Fibroblast of peridontal ligament (primary cell): ENCODE measurements at regions not wholly inside any gene's neighbourhood (a gene's known extent, or its start where the extent isn't known, plus 50 kb on each side); places are given as distances from the start of the nearest gene placed in this dataset.
"Not testable (repeated sequence)": the region's sequence is repeated elsewhere in the genome, so short reads cannot be mapped to it uniquely, and the experiment has no call there.

Experiments
- DNase-seq: peaks from one replicate; pipeline ENCODE4 v3.0.0-alpha.2; 2010; ENCODE audit errors: extremely low read depth

GRCh38 chr5:124796495-124796894, 50.1 kb upstream of the ZNF608 start:
- DNase-seq: no peak

- no peak for DNase-seq
Measured at GRCh38 chr5:124797665-124798087, 51.2 kb upstream of the ZNF608 start.

GRCh38 chr5:124798890-124799289, 52.5 kb upstream of the ZNF608 start:
- no peak for DNase-seq

GRCh38 chr5:124801551-124801950, 55.1 kb upstream of the ZNF608 start:
- no peak for DNase-seq

- DNase-seq: no peak
Measured at GRCh38 chr5:124803617-124804323, 57.3 kb upstream of the ZNF608 start.

GRCh38 chr5:124806026-124806372, 59.6 kb upstream of the ZNF608 start:
- no peak for DNase-seq

GRCh38 chr5:124806373-124807077, 60.1 kb upstream of the ZNF608 start:
- DNase-seq: peak; percentile 40

GRCh38 chr5:124808842-124809268, 62.4 kb upstream of the ZNF608 start:
- no peak for DNase-seq

- no peak for DNase-seq
Measured at GRCh38 chr5:124810396-124811006, 64.1 kb upstream of the ZNF608 start.

GRCh38 chr5:124812771-124813358, 66.4 kb upstream of the ZNF608 start:
- no peak for DNase-seq

- no peak for DNase-seq
Measured at GRCh38 chr5:124816381-124816780, 69.9 kb upstream of the ZNF608 start.

- peak; percentile 30 for DNase-seq
Measured at GRCh38 chr5:124819201-124819600, 72.8 kb upstream of the ZNF608 start.

- no peak for DNase-seq
Measured at GRCh38 chr5:124822647-124823046, 76.2 kb upstream of the ZNF608 start.

- no peak for DNase-seq
Measured at GRCh38 chr5:124823380-124823779, 76.9 kb upstream of the ZNF608 start.

- DNase-seq: peak; percentile 63
Measured at GRCh38 chr5:124824637-124825158, 78.3 kb upstream of the ZNF608 start.

GRCh38 chr5:124825250-124825982, 79.0 kb upstream of the ZNF608 start:
- no peak for DNase-seq

- no peak for DNase-seq
Measured at GRCh38 chr5:124825983-124826337, 79.5 kb upstream of the ZNF608 start.

- no peak for DNase-seq
Measured at GRCh38 chr5:124828731-124829234, 82.3 kb upstream of the ZNF608 start.

- DNase-seq: no peak
Measured at GRCh38 chr5:124831687-124832240, 85.3 kb upstream of the ZNF608 start.

GRCh38 chr5:124832510-124832909, 86.1 kb upstream of the ZNF608 start:
- DNase-seq: no peak

- not testable (repeated sequence) for DNase-seq
Measured at GRCh38 chr5:124836314-124836713, 89.9 kb upstream of the ZNF608 start.
